OCI-LY7 (cell line): ENCODE measurements at regions not wholly inside any gene's neighbourhood (a gene's known extent, or its start where the extent isn't known, plus 50 kb on each side); places are given as distances from the start of the nearest gene placed in this dataset.

ENCODE experiments used
- BruUV-seq: library from RNA; stranded (reverse); fragments of 400-500 nt; replicated peaks from 2 replicates; lab custom pipeline; 2021; lab: Mats Ljungman, UMichigan
- CTCF ChIA-PET: fragments of 300-600 bp; sonication (Branson Sonifier 250); formaldehyde crosslinking; loops from one replicate; lab custom pipeline; 2022; ENCODE audit warnings: antibody characterized with exemption; ENCODE audit not compliant: unreplicated experiment; lab: Charles Lee
- POLR2A ChIA-PET: fragments of 300-600 bp; sonication (Branson Sonifier 250); formaldehyde crosslinking; loops from one replicate; lab custom pipeline; 2022; ENCODE audit warnings: antibody characterized with exemption; lab: Charles Lee
- DNase-seq: peaks from one replicate; pipeline ENCODE4 v3.0.0-alpha.2; 2015; ENCODE audit warnings: low spot score
- H2AFZ ChIP-seq: fragments of 200-600 bp; sonication (generic), shearing (Covaris generic); 2 replicates; pipeline ENCODE4 v1.6.1; 2014; ENCODE audit warnings: mild to moderate bottlenecking, antibody characterized with exemption, low read length, moderate library complexity
- H3K27ac ChIP-seq: fragments of 200-600 bp; sonication (generic); 2 replicates; pipeline ENCODE4 v1.5.1; 2014; ENCODE audit warnings: mixed run types, low read depth, mild to moderate bottlenecking, moderate library complexity, low read length, inconsistent platforms; ENCODE audit not compliant: poor library complexity, severe bottlenecking
- H3K36me3 ChIP-seq: fragments of 200-600 bp; sonication (generic); 2 replicates; pipeline ENCODE4 v1.6.1; 2014; ENCODE audit warnings: mild to moderate bottlenecking, antibody characterized with exemption, low read length, moderate library complexity, mixed read lengths; ENCODE audit not compliant: insufficient read depth
- H3K4me1 ChIP-seq: fragments of 200-600 bp; sonication (generic); 2 replicates; pipeline ENCODE4 v1.5.1; 2014; ENCODE audit warnings: mild to moderate bottlenecking, low read length; ENCODE audit not compliant: insufficient read depth, poor library complexity, severe bottlenecking
- H3K4me2 ChIP-seq: fragments of 200-600 bp; sonication (generic); 2 replicates; pipeline ENCODE4 v1.6.1; 2014; ENCODE audit warnings: mild to moderate bottlenecking, low read length
- H3K4me3 ChIP-seq: fragments of 200-600 bp; sonication (generic); 2 replicates; pipeline ENCODE4 v1.5.1; 2014; ENCODE audit warnings: mild to moderate bottlenecking, low read depth, low read length; ENCODE audit not compliant: poor library complexity, severe bottlenecking
- H3K79me2 ChIP-seq: fragments of 200-600 bp; sonication (generic); 2 replicates; pipeline ENCODE4 v1.6.1; 2016; ENCODE audit warnings: low read depth, mild to moderate bottlenecking, low read length, moderate library complexity, mixed read lengths; ENCODE audit not compliant: insufficient read depth
- H3K9me2 ChIP-seq: fragments of 200-600 bp; sonication (generic); 2 replicates; pipeline ENCODE4 v1.6.1; 2016; ENCODE audit warnings: mild to moderate bottlenecking, low read length, mixed read lengths; ENCODE audit not compliant: insufficient read depth
- H3K9me3 ChIP-seq: fragments of 200-600 bp; sonication (generic); 2 replicates; pipeline ENCODE4 v1.6.1; 2014; ENCODE audit warnings: mild to moderate bottlenecking, mixed run types, low read length, mixed read lengths
- H4K20me1 ChIP-seq: fragments of 200-600 bp; sonication (generic); 2 replicates; pipeline ENCODE4 v1.6.1; 2014; ENCODE audit warnings: mild to moderate bottlenecking, antibody characterized with exemption, low read length, moderate library complexity, mixed read lengths; ENCODE audit not compliant: insufficient read depth
- EZH2phosphoT487 ChIP-seq: fragments of 200-600 bp; sonication (generic); IDR thresholded peaks from 2 replicates; pipeline ENCODE4 v1.6.1; 2018; ENCODE audit warnings: low read depth, borderline replicate concordance, mild to moderate bottlenecking, mixed run types, antibody characterized with exemption, low read length, moderate library complexity, mixed read lengths
- intact Hi-C: fragments of 100-400 bp; cut with micrococcal nuclease; formaldehyde crosslinking; loops from one replicate; pipeline ENCODE4 v1.10.0; 2022; ENCODE audit not compliant: unreplicated experiment
- TF ChIP-seq, protein P1 (sequence below): fragments of 200-600 bp; sonication (generic); conservative IDR thresholded peaks from 2 replicates; pipeline ENCODE4 v1.5.1; 2014; ENCODE audit warnings: mild to moderate bottlenecking, antibody characterized with exemption, low read length, moderate library complexity, mixed read lengths

DNA sequence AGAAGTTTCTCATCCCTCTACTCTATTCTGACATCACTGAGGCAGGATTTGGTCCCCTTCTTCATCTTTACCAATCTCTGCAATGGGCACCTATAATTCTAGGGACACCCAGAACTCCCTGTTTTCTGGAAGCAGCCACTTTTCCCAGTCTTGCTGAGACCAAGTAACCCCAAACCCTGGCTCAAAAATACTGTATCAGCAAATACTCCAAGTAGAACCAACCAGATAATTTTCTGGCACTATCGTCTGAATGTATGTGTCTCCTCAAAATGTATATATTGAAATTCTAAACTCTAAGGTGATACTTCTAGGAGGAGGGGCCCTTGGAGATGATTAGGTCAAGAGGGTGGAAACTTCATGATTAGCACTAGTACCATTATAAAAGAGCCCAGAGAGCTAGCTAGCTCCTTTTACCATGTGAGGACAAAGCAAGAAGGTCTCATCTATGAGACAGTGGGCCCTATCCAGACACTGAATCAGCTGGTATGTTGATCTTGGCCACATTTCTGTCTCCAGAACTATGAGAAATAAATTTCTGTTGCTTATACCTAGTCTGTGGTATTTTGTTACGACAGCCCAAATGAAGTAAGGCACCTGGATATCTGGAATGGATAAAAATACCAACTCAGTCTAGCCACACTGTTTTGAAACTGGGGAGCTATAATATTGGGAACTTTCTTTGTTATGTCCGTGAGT, 464.4 kb downstream of the CDH11 start:
- POLR2A ChIA-PET = no interaction called here
- Histone ChIP-seq H3K4me1 (no peaks in the 10 kb centered on the region), H4K20me1 (no peaks in the 10 kb centered on the region), H3K4me3 (no peak overlapping the region), H3K36me3 (no peaks in the 10 kb centered on the region), H3K79me2 (no peaks in the 10 kb centered on the region), H3K27ac (no peak overlapping the region), H3K9me3 (no peaks in the 10 kb centered on the region), H3K9me2 (no peaks in the 10 kb centered on the region), H3K4me2 (no peak overlapping the region), H2AFZ (no peak overlapping the region)
- BruUV-seq = no TSS peak
- intact Hi-C loops = no loop called here
- DNase-seq = no peak
- CTCF ChIA-PET = no interaction called here
- TF ChIP-seq, protein P1, sequence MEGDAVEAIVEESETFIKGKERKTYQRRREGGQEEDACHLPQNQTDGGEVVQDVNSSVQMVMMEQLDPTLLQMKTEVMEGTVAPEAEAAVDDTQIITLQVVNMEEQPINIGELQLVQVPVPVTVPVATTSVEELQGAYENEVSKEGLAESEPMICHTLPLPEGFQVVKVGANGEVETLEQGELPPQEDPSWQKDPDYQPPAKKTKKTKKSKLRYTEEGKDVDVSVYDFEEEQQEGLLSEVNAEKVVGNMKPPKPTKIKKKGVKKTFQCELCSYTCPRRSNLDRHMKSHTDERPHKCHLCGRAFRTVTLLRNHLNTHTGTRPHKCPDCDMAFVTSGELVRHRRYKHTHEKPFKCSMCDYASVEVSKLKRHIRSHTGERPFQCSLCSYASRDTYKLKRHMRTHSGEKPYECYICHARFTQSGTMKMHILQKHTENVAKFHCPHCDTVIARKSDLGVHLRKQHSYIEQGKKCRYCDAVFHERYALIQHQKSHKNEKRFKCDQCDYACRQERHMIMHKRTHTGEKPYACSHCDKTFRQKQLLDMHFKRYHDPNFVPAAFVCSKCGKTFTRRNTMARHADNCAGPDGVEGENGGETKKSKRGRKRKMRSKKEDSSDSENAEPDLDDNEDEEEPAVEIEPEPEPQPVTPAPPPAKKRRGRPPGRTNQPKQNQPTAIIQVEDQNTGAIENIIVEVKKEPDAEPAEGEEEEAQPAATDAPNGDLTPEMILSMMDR = no peak
- no peak for TF ChIP-seq EZH2phosphoT487

DNA sequence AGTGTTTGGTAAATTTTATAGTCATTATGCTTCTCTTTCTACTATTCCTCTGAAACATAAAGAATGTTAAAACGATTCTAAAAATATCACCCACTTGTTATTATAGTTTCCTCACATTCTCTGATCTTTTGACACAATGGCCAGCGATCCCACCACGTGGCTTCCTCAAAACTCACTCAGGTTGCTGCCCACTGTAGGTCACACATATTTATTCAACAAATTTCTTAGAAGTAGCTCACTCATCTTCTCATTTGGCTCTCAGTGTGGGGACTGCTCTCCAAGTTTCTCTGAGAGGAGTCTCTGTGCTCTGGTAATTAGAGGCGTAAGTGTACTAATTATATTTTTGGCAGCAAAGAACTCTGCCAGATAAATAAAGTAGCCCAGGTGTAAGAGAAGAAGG, 465.4 kb downstream of the CDH11 start:
- no peaks in the 10 kb centered on the region for H4K20me1 ChIP-seq
- H3K27ac ChIP-seq = no peak overlapping the region
- H3K79me2 ChIP-seq = no peaks in the 10 kb centered on the region
- no peaks in the 10 kb centered on the region for H3K9me3 ChIP-seq
- H3K4me3 ChIP-seq = no peak overlapping the region
- TF ChIP-seq, protein P1 = no peak
- no peak for TF ChIP-seq EZH2phosphoT487
- H3K4me1 ChIP-seq = no peaks in the 10 kb centered on the region
- no peaks in the 10 kb centered on the region for H3K9me2 ChIP-seq
- intact Hi-C loops = no loop called here
- H2AFZ ChIP-seq = no peak overlapping the region
- ChIA-PET CTCF (no interaction called here), POLR2A (no interaction called here)
- no TSS peak for BruUV-seq
- H3K36me3 ChIP-seq = no peaks in the 10 kb centered on the region
- H3K4me2 ChIP-seq = no peak overlapping the region
- DNase-seq = no peak

DNA sequence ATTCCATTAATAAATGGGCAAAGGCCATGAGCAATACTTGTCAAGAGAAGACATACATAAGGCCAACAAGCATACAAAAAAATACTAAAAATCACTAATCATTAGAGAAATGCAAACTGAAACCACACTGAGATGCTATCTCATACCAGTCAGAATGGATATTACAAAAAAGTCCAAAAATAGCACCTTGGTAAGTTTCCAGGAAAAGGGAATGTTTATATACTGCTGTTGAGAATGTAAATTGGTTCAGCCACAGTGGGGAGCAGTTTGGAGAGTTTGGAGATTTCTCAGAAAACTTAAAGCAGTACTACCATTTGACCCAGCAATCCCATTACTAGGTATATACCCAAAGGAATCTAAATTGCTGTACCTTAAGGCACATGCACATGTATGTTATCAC, 467.7 kb downstream of the CDH11 start:
- Histone ChIP-seq H3K4me3 (no peak overlapping the region), H4K20me1 (no peaks in the 10 kb centered on the region), H3K4me1 (no peaks in the 10 kb centered on the region), H2AFZ (no peak overlapping the region), H3K27ac (no peak overlapping the region), H3K9me3 (peaks cover 10% of the 10 kb centered on the region; the same call in 1 of the 2 replicates), H3K36me3 (no peaks in the 10 kb centered on the region), H3K79me2 (no peaks in the 10 kb centered on the region), H3K9me2 (no peaks in the 10 kb centered on the region), H3K4me2 (no peak overlapping the region)
- no TSS peak for BruUV-seq
- intact Hi-C loops = no loop called here
- ChIA-PET CTCF (no interaction called here), POLR2A (no interaction called here)
- no peak for DNase-seq
- TF ChIP-seq, protein P1 = no peak
- TF ChIP-seq EZH2phosphoT487 = no peak
